Inflammatory macrophage treated with lipopolysaccharide for 4 hours (primary cell): ENCODE measurements at regions not wholly inside any gene's neighbourhood (a gene's known extent, or its start where the extent isn't known, plus 50 kb on each side); places are given as distances from the start of the nearest gene placed in this dataset.

Experiments
- DNase-seq: peaks from one replicate; pipeline ENCODE4 v3.0.0-alpha.2; 2020

DNA sequence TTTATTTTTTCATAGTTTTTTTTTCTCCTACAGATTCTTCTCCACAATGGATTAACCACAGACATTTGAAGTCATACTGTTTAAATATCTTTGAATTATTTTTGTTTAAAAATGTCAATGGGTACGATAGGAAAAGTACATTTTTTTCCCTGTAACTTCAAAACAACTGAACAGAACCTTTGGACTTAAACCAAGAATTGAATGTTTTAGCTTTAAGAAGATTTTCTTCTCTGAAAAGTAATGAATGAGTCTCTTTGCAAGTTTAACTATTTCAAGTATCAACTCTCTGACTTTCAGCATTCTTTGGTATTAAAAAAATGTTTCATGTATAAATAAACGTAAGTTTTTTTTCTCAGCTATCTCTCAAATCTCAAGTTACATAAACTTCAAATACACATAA lies 364.3 kb downstream of the FBXO8 start:
- DNase-seq = no peak

DNA sequence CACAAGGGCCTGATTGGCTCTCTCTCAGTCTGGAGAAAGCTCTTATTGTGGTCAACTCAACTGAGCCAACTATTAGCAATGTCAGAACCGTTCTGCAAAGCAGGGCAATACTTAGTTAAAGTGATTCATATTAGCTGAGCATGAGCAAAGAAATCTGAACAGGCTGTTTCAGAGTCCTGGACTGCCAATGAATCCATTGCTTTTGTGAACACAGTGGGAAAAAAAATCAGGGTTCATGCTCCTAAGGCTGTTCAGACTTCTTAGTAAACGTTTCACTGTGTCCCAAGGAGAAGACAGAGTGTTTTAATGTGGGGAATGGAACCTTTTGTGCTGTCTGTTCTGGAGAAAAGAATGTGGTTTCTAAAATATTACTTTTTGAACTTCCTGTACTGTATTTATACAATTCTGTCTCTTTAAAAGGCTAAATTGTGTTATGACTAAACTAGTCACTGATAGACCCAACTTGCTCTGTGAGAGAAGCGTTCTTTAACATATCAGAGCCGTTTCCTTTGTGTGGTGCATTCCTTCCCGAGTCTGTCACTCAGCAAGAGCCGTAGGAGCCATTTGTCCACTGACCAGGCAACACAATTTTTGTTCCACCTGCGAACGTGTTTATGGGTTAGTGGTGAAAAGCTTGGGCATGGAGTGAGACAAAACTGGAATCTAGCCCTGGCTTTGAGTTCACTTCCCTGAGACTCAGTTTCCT lies 366.1 kb downstream of the FBXO8 start:
- no peak for DNase-seq

DNA sequence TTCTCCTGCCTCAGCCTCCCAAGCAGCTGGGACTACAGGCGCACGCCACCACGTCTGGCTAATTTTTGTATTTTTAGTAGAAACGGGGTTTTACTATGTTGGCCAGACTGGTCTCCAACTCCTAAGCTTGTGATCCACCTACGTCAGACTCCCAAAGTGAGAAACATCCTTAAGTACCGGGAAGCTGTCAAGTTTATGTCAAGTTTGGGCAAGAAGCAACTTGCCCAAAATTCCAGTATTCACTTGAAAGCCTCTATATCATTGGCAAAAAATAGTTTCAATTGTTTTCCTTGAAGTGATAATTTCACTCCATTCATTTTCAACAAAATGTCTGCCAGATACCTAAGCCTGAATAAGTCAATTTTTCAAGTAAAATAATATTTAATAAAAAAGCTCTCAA lies 370.0 kb downstream of the FBXO8 start:
- DNase-seq = no peak

DNA sequence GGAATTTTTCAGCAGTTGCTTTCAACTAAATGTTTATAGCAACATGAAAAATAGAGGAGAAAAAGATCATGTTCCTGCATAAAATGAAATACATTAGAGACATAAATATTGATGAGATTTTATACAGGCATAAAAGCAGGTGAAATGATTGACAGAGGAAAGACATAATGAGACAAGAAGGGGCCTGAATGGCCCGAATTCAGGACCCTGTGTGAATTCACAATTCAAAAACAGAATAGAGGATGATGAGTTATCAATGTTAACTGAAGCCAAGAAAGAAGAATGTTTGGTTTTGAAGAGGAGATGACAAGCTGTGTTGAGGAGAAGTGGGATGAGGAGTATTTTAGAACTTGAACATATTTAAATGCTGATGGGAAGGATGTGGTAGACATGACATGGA lies 371.1 kb downstream of the FBXO8 start:
- no peak for DNase-seq

DNA sequence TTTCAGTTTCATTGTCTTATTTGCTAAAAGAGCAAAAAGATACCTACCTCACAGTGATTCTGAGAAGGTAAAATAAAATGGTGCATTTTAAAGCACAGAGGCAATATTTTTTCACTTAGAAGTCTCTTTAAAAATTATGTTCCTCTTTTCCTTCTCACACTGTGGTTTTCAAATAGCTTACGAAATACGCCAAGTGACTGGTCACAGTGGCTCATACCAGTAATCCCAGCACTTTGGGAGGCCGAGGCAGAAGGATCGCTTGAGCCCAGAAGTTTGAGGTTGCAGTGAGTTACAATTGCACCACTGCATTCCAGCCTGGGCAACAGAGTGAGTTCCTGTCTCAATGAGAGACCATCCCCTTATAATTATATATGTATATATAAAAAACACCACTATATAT lies 372.6 kb downstream of the FBXO8 start:
- DNase-seq = peak; percentile 82

DNA sequence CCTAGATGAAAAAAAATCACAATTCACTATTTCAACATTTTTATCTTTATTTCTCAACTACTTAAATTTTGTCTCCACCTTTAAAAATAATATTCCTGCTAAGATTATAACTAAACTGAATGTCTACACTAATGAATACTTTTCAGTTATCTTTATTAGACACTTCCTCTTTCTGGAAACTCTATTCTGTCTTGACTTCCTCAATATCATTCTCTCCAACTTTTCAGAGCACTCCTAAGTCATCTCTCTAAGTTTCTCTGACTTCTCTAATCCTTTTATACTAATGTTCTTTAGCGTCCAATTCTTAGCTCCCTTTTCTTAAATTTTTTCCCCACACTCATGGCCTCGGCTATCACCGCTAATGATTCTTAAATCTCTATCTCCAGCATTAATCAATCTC lies 374.2 kb downstream of the FBXO8 start:
- DNase-seq = peak; percentile 44

DNA sequence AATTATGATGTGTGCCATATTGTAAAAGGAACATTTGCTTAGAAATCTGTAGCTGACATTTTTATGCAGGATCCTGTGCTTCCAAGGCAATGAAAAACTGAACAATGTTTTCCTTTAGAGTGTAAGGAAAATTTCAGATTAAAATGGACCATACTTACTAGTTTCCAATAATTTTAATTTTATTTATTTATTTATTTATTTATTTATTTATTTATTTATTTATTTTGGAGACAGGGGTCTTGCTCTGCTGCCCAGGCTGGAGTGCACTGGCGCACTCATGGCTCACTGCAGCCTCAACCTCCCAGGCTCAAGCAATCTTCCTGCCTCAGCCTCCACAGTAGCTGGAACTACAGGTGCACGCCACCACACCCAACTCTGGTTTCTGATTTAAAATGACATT lies 369.8 kb upstream of the HAND2 start:
- DNase-seq = no peak

DNA sequence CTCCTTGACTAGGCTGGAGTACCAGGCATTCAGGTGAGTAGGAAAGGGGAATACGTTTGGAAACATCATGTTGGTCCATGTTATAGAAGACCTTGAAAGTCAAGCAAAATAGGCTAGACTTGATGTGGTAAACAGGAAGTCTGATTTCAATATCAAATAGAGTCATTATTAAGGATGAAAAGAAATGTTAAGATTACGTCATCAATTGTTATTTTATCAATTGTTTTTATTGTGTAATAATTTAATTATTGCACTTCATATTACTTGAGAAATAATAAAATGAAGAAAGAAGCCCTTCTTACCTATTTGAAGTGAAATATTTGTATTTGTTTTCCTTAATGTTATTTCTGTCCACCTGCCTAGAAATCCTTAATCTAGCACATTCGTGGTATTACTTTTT lies 361.0 kb upstream of the HAND2 start:
- no peak for DNase-seq

DNA sequence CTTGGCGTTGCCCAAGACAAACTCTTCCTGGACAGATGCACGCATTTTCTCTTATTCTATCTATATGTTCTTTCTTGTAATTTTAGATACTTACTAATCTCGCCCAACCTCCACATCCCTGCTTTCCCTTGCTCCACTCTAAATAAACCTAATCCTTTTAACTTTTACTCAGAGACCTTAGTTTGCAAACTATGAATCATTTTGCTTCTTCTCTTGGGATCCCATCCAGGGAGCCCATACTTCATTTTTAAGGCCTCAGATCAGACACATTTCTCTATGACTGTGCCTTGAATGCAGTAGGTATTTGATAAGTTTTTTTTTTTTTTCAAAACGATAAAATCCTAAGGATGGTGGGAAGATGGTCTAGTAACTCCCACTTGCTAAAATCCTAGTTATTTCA lies 353.8 kb upstream of the HAND2 start:
- DNase-seq = no peak

DNA sequence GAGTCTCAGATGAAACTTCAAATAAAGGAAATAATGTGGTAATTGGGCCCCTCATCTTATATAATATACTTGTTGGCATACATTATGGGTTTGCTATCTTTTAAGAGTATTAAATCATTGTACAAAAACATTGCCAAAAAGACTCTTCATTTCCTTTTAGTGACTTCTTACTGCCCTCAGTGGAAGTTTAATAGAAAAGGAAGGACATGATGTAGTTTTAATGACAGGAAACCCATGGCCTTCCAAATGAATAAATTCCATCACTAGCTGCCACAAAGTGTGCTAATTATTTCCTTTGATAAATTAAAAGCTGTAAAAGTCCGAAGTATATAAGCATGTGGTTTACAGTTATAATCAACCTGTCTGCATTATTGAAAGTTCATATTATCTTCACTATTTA lies 350.9 kb upstream of the HAND2 start:
- DNase-seq = no peak

DNA sequence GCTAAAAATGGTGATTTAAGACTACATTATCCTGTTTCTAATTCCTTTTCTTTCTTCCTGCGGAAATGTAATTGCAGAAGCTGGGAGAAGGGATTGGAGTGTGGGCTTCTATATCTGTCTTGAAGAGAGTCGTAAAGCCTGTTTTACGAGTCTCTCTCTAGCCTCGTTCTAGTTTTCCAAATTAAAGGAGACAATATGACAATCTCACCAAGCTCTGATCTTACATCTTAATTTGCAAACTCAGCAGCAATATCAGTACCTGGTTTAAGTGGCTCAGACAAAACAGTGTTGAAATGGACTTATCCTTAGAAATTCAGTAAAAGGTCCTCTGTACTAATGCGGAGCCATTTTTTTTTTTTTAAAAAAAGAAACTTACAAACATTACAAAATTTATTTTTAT lies 349.5 kb upstream of the HAND2 start:
- DNase-seq = no peak

DNA sequence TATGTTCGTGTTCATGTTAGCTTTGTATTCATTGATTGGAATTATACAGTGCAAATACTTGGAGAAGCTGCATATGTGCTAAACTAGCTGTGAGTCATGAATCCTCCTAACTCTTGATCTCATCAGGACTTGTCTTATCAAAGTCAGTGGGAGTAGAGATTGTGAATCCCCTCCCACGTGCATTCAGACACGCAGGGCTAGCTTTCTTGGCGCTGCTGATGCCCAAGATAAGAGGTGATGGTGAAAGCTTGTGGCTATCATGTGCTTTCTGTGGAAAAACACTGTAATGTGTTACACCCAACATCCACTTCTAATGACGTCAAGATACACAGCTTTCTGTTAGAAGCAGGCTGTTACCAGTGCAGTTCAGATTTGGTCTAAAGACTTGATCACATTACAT lies 348.7 kb upstream of the HAND2 start:
- DNase-seq = no peak

DNA sequence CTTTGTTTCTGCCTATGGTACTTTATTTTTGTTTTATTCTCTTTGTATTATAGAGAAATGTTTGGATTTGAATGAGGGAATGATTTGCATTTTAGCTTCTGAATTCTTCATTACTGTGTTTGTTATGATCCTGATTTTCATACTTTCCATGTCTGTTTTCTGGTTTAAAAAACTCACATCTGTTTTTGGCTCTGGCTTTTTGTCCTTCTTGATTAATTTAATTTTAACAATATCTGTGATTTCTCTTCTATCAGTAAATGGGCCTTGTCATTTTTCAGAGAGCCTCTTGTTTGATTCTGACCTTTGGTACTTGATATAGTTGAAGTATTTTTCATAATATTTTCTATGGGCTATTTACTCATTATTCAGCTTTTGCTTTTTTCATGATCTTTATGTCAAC lies 341.6 kb upstream of the HAND2 start:
- DNase-seq = no peak

DNA sequence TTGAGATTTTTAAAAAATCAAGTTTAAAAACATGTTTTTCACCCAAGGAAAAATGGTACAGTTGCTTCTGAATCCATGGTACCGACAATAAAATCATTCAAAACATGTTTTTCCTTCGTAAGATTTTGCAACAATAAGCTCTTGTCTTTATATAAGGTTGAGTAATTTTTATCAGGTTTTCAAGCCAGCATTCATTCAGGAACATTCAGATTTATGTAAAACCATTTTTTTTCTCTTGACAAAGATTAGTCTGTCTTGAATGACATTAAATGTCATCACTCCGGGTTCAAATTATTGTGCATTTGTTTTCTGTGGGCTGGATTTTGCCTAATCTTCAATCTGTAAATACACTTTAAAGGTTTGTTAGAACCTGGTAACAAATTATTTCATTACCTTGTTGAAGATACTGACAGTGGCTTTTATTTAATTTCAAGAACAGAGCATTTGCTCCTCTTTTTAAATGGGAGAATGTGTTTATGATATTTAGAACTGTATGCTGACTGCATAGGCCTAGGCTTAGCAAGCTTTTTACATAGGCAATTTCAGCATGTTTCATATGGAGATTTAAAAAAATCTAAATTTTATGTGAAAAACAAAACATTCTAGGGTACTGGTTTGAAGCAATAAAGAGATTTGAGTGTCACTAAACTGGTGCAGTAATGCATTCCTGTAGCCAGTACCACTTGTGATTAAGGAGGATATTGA lies 336.4 kb upstream of the HAND2 start:
- no peak for DNase-seq

DNA sequence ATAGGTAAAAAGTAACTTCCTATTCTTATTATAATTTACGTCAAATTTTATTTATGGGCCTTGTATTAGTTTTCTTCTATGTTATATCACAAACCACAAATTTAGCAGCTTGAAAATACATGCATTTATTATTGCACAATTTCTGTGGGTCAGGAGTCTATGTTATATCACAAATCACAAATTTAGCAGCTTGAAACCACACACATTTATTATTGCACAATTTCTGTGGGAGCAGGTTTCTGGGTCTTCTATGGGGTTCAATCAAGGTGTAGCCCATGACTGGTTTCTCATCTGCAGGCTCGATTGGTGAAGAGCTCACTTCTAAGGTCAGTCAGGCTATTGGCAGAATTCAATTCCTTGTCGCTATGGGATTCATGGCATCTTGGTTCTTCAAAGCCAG lies 332.7 kb upstream of the HAND2 start:
- no peak for DNase-seq

DNA sequence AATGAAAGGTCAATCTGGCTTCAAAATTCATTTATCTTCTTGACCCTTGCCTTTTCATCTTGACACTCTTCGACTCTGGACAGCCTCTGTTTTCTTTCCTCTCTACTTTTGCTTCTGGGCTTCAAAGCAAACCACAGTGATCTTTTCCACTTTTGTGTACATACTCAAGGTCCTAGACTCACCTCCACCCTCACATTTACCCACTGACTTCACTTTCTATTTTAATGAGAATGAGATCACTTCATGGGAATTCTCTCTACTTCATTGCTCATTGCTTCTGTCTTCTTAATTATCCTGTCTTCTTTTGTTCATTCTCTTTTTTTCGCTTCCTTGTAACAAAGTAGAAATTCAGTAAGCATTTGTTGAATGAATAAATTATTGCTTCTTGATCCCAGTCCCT lies 330.1 kb upstream of the HAND2 start:
- no peak for DNase-seq

DNA sequence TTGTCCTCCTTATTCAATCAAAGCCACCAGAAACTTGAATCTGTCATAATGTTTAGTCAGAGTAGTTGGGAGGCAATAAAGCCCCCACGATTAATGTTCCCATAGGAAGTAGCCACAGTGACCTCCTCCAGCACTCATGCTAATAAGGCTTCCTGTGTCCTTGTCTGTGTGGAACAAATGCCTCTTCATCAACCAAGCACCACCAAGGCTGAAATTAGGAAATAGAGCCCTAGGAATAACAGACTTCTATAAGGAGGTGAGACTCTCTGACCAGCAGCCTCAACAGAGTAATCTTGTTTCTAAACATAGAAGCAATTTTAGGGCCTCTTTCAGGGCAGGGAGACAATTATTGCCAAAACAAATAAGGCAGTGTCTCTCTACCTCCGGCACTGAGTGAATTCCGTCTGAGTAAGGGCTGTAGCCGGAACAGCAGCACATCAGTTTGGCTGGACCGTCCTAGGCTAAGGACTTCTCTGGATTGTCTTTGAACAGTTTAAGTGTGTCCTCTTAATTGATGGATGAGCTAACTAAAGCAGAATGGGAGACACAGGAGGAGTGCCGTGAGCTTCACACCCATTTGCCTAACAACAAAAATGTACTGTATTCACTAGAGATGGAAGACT lies 329.2 kb upstream of the HAND2 start:
- DNase-seq = no peak

DNA sequence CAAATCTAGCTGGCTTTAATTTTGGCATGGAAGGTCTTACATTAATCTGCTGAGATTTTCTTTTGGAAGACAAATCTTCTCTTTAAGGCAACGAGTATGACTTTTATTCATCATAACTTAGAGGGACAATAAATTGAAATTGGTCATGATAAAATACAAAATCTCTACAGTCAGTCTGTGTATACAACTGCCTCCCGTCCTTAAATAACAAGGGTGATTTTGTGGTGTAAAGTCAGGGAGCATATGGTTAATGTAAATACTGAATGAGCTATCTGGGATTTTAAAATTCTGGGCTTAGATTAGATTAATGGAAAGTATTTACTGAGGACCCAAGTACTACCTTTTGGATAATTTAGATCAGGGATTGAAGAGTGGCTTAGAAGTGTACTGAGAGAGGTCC lies 328.4 kb upstream of the HAND2 start:
- DNase-seq = no peak

DNA sequence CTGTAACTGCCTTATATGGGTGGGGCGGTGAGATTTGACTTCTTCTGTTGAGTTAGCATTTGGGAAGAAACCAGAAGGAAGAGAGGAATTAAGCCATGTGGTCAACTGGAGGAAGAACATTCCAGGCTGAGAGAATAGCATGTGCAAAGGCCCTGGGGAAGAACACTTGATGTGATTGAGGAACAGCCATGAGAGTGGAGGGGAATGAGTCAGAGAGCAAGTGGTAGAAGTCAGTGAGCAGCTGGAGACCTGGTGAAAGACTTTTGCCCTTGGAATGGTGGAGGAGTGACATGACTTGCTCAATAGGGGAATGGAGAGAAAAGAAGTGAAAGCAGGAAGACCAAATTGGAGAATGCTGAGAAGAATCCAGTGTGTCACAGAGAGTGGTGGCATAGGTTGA lies 327.8 kb upstream of the HAND2 start:
- DNase-seq = no peak

DNA sequence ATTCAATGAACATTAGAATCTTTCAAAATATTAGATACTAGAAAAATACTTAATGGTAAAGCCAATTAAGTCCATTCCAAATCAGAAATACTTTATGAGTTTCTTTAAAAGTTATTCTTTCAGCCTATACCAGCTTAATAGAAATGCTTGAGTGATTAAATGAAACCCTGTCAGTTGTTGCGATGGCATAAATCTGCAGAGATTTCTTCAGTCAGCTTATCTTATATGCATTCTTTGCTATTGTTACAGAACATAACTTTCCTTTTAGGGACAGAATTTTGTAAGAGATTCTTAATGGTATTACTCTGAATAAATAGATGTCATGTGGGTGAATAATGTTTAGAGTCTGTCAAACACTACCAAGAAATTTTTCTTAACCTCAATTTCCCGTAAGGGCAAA lies 325.0 kb upstream of the HAND2 start:
- no peak for DNase-seq

DNA sequence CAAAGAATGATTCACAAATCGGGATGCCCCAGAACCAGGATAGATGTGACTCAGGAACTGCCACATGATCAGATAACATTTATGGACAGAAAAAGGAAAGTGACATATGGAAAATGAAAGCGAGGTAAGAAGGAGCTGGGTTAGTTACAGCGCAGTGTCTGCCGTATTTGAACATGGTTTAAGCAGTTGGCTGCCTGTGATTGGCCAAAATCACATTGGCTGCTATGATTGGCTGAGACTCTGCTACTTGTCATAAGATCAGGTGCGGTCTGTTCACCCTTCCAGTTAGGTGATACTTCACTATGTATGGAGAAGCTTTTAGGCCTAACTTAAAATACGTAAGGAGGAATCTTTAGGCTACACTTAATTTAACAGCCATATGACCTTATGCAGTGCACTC lies 322.7 kb upstream of the HAND2 start:
- no peak for DNase-seq

DNA sequence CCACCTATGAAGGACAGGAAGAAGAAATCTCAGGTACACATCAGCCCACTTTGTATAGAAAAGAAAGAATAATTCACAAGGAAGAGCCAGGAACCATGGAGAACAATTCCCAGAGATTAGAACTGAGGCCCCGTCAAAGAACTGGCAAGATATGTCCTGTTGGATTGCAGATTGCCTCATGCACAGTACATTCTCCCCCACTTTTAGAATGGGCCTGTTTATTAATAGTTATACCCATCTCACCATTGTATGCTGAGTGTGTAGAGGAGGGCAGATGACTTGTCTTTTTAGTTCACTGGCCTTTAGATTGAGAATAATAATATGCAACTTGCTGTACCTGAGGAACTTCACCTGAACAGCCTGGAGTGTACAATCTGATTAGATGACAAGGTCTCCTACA lies 315.6 kb upstream of the HAND2 start:
- no peak for DNase-seq

DNA sequence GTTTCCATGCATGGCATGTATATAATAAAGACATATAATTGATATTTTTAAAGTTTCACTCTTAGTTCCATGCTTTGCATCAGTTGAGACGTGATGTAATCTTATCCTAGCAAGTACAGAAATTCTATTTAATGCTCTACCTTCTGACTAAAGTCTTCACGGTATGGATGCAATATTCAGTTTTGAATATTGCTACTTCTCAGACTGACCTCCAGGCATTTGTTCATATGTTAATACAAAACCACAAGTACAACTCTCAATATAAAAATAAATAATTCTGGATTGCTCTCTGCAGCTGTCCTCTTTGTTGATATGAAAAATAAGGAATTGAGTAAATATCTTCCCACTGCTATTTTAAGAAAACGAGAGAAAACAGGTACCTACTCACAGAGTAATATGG lies 309.8 kb upstream of the HAND2 start:
- DNase-seq = no peak

DNA sequence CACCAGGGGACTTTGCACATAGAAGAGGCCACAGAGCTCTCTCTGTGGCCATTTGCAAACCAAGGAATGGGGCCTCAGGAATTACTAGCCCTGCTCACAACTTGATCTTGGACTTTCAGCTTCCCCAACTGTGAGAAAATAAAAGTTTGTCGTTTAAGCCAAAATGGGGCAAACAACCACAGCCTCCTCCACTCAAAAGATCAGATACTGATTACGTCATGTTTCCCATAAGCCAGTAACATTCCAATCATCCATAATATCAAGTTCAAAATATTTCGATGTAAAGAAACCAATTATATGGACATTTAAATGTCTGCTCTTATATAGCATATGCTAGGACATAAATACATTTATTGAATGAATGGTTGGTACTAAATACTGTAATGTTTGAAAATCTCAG lies 307.5 kb upstream of the HAND2 start:
- DNase-seq = no peak

DNA sequence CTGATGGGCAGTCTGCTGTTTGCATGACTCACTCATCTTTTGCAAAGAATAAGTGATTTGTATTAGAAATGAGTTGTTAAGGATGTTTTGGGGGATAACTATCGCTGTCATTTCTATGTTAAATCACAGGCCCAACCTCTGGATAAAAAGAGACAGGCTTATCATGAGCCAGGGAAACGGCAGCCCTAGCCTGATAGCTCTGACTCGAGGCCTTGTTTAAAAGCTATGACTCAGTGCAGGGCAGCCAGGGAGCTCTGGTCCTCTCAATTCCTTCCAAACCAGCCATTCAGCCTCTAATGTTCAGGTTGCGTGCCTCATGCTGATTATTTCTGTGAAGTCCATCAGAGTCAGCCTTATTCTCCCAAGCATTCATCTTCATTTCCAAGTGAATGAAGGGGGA lies 305.9 kb upstream of the HAND2 start:
- no peak for DNase-seq
